K562 (cell line): ENCODE measurements at regions not wholly inside any gene's neighbourhood (a gene's known extent, or its start where the extent isn't known, plus 50 kb on each side); places are given as distances from the start of the nearest gene placed in this dataset.

ENCODE experiments used
- ASH1L ChIP-seq: fragments of 450-650 bp; IDR thresholded peaks from 2 replicates; pipeline ENCODE4 v1.6.1; 2018; ENCODE audit warnings: borderline replicate concordance, mild to moderate bottlenecking, low read depth; ENCODE audit not compliant: partially characterized antibody
- ATF3 ChIP-seq, 2 experiments: fragments of 450-650 bp in 1 of 2; sonication (generic) in 1 of 2; formaldehyde crosslinking in 1 of 2; IDR thresholded peaks in 1 of 2; conservative IDR thresholded peaks in 1 of 2; 2 replicates each; pipeline versions ENCODE4 v1.6.1 to v1.8.1; 2016 to 2023; ENCODE audit warnings: mild to moderate bottlenecking in 2 of 2, moderate library complexity in 2 of 2, inconsistent platforms in 1 of 2, missing genetic modification reagents in 1 of 2
- BCL6 ChIP-seq: fragments of 250-450 bp; sonication (Bioruptor Pico); IDR thresholded peaks from 2 replicates; pipeline ENCODE4 v1.4.0; 2020
- BHLHE40 ChIP-seq: IDR thresholded peaks from 2 replicates; pipeline ENCODE4 v1.6.1; 2011; ENCODE audit warnings: low read length, improper control_type of control experiment
- HDAC6 ChIP-seq: IDR thresholded peaks from 2 replicates; pipeline ENCODE4 v1.6.1; 2012; ENCODE audit warnings: low read depth, mild to moderate bottlenecking, control low read depth, inconsistent platforms, low read length, moderate library complexity
- LCOR ChIP-seq: sonication (generic); formaldehyde crosslinking; IDR thresholded peaks from 2 replicates; pipeline ENCODE4 v1.8.0; 2022; ENCODE audit warnings: mild to moderate bottlenecking, missing genetic modification reagents
- PML ChIP-seq: IDR thresholded peaks from 2 replicates; pipeline ENCODE4 v1.6.1; 2012; ENCODE audit warnings: low read length, inconsistent platforms
- POLR2G ChIP-seq: fragments of 200-400 bp; formaldehyde crosslinking; IDR thresholded peaks from 2 replicates; pipeline ENCODE4 v1.6.1; 2017; ENCODE audit warnings: low read depth, mild to moderate bottlenecking, antibody characterized with exemption, low read length, moderate library complexity
- SFPQ ChIP-seq: fragments of 200-400 bp; formaldehyde crosslinking; IDR thresholded peaks from 2 replicates; pipeline ENCODE4 v1.6.1; 2017; ENCODE audit warnings: mild to moderate bottlenecking, low read depth, low read length, moderate library complexity
- ZBTB5 ChIP-seq: fragments of 450-650 bp; IDR thresholded peaks from 2 replicates; pipeline ENCODE4 v1.6.1; 2017; ENCODE audit warnings: antibody characterized with exemption
- ZFP36 ChIP-seq: fragments of 150-350 bp; IDR thresholded peaks from 2 replicates; pipeline ENCODE4 v1.6.1; 2018; ENCODE audit warnings: low read length, low read depth; ENCODE audit not compliant: partially characterized antibody
- ZNF143 ChIP-seq: sonication (generic); formaldehyde crosslinking; IDR thresholded peaks from 2 replicates; pipeline ENCODE4 v1.9.0; 2022; ENCODE audit warnings: mild to moderate bottlenecking, missing genetic modification reagents
- ZNF280A ChIP-seq: fragments of 450-650 bp; IDR thresholded peaks from 2 replicates; pipeline ENCODE4 v1.6.1; 2018; ENCODE audit warnings: mild to moderate bottlenecking, low read depth; ENCODE audit not compliant: partially characterized antibody
- ZNF584 ChIP-seq: fragments of 200-800 bp; sonication (Bioruptor generic); IDR thresholded peaks from 2 replicates; pipeline ENCODE4 v1.6.1; 2016; ENCODE audit warnings: low read depth, mild to moderate bottlenecking, missing genetic modification characterization, missing compliant biosample characterization
- ZNF592 ChIP-seq: fragments of 450-650 bp; IDR thresholded peaks from 2 replicates; pipeline ENCODE4 v1.6.1; 2017; ENCODE audit warnings: antibody characterized with exemption, mild to moderate bottlenecking

- TF ChIP-seq ATF3 (IDR thresholded peaks at IDR 0.05), result peak; percentile 89
- no peak for TF ChIP-seq ATF3 (CRISPR knock-in tag; conservative IDR thresholded peaks at IDR 0.05)
- peak; percentile 83 for TF ChIP-seq ZNF592
- no peak for TF ChIP-seq LCOR (CRISPR knock-in tag)
- TF ChIP-seq ASH1L, result no peak
- TF ChIP-seq ZFP36, result no peak
- no peak for TF ChIP-seq HDAC6
- TF ChIP-seq ZNF280A, result no peak
- no peak for TF ChIP-seq PML
- no peak for TF ChIP-seq ZNF143 (CRISPR knock-in tag)
- no peak for TF ChIP-seq ZBTB5
- no peak for TF ChIP-seq SFPQ
- TF ChIP-seq BHLHE40, result no peak
- no peak for TF ChIP-seq BCL6 (CRISPR knock-in tag)
- TF ChIP-seq POLR2G, result no peak
- peak; percentile 53; the same call in 1 of the 2 replicates for TF ChIP-seq ZNF584 (CRISPR knock-in tag)
Measured at GRCh38 chr7:32670110-32671025, 175.1 kb downstream of the AVL9 start (continued).
